Stimulated activated CD4-positive, alpha-beta T cell treated with anti-CD3 and anti-CD28 coated beads, Interleukin-1b, Interleukin-23, amount 100 ng/mL, for 48 hours (primary cell): ENCODE measurements at regions not wholly inside any gene's neighbourhood (a gene's known extent, or its start where the extent isn't known, plus 50 kb on each side); places are given as distances from the start of the nearest gene placed in this dataset.
"Not testable (repeated sequence)": the region's sequence is repeated elsewhere in the genome, so short reads cannot be mapped to it uniquely, and the experiment has no call there.

Experiments used
- DNase-seq: peaks from one replicate; pipeline ENCODE4 v3.0.0-alpha.2; 2020

- DNase-seq: no peak
Measured at GRCh38 chr7:49702099-49702498, 71.3 kb upstream of the VWC2 start.

DNA sequence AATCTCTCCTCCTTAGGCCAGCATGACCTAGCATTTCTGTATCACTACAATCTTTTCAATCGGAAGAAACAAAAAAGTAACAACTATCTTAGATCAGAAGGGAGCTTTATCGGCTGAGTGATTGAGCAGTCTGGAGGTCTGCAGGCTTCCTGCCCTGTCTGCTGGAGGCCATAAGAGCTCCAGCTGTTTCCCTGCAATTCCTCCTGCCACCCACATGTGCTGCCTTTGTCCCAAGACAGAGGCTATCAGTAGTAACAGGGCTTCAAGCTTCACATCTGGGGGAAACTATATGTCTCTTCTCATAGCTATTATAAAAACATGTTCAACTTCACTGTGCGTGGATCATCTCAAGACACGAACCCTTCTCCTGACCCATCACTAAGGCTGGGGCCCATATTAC lies 70.1 kb upstream of the VWC2 start:
- DNase-seq: no peak

GRCh38 chr7:49703881-49704280 lies 69.6 kb upstream of the VWC2 start:
- DNase-seq: no peak

DNA sequence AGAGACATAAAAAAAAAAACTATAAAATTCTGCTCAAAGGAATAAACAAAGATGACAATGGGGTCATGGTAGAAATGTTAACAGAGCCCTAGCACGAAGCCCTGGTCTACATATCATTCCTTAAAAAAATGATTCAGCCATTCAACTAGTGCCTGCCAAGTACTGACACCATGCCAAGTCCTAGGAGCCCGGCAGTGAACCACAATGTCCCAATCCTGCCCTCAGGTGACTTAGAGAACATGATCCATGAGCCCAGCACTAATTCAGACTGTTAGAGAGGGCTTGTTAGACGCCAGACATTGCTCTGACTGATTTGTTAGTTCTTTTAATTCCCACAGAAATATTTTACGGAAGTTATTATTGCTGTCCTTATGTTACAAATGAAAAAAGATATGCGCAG lies 67.3 kb upstream of the VWC2 start:
- DNase-seq: no peak

DNA sequence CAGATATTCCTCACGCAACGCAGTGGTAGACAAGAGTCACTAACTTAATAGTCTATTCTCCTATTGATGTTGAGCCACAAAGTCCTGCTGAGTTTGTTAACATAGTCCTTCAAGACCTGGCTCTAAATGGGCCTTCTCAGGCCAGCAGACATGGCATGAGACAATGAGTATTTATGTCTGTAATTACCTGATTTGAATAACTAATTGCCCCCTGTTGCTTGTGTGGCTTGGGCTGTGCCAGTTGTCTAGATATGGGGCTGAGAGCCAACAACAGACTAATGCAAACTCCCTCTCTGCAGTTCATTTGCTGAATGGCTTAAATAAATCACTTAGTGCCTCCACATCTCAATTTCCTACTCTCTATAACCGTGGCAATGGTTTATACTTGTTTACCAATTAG lies 65.5 kb upstream of the VWC2 start:
- no peak for DNase-seq

DNA sequence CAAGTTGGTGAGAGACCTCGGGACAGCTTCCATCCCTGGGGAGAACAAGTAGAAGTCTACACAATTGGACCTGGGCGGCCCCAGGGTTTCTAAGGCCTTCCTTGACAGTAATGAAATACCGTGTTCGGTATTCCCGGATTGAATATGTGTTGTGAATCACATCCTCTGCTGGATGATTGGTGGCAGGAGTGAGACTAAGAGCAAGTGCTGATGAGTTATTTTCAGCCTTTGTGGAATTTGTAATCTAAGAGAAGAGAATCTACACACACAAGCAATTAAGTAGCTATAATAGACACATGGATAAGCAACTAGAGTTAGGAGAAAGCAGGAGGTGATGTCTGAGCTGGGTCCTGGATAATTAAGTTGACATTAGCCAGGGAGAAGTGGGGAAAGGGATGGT lies 64.8 kb upstream of the VWC2 start:
- no peak for DNase-seq

- not testable (repeated sequence) for DNase-seq
Measured at GRCh38 chr7:49711072-49711723, 62.2 kb upstream of the VWC2 start.

GRCh38 chr7:49714182-49714581 lies 59.3 kb upstream of the VWC2 start:
- DNase-seq: no peak

GRCh38 chr7:49715486-49715885 lies 58.0 kb upstream of the VWC2 start:
- no peak for DNase-seq

DNA sequence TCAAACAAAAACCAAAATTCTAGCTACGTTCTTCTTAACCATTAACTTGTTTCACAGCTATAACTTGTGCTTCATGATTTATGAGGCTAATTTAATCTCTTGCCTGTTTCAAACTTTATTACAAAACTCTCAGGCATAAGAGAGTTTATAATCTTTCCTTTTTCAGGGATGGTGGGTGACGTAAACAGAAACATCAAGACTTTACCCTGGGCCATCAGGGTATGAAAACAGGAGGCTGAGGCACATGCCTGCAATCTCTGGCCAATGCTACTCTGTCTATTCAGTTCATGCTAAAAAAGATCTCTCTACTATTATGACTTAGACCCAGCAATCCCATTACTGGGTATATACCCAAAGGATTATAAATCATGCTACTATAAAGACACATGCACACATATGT lies 55.9 kb upstream of the VWC2 start:
- DNase-seq: no peak

DNA sequence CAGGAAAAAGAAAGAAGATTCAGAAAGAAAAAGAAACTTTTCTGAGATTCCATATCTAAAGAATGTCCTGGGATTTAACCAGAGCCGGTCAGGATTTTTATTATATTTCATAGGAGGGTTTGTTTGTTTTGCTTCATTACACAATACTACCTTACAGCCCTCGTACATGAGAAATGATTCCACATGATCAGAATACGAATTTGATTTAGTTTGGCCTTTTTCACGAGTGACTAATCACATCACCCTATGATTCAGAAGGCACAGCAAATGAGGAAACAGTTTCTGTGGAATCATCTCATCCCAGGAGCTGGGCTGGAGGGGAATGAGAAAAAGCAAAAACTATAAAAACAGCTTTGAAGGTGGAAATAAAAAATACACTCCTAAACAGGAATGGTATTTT lies 54.7 kb upstream of the VWC2 start:
- DNase-seq: no peak

DNA sequence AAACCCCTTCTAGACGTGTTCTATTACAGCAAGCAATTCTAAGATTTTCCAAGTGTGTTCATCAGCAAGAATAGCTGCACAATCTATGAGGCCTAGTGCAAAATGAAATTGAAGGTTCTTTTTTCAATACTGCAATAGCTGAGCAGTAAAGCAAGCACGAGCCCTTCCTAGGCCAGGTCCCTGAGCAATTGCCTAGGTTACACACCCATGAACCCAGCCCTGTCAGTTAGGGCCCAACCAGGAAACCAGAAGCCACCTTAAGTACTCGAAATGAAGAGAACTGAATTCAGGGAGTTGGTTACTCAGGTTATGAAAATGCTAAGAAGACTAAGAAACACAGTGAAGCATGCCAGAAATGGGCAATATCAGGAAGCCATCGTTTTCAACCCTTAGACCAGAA lies 52.0 kb upstream of the VWC2 start:
- DNase-seq: no peak
